Ectodermal cell (in vitro differentiated cells): ENCODE measurements at regions not wholly inside any gene's neighbourhood (a gene's known extent, or its start where the extent isn't known, plus 50 kb on each side); places are given as distances from the start of the nearest gene placed in this dataset.
"Not testable (repeated sequence)": the region's sequence is repeated elsewhere in the genome, so short reads cannot be mapped to it uniquely, and the experiment has no call there.

Experiments
- H3K27ac ChIP-seq: 2 replicates; pipeline ENCODE4 v1.7.0; 2013; ENCODE audit warnings: mild to moderate bottlenecking, low read depth, low read length; ENCODE audit not compliant: insufficient read depth, poor library complexity, severe bottlenecking
- H3K27me3 ChIP-seq: 2 replicates; pipeline ENCODE4 v1.7.0; 2013; ENCODE audit warnings: mild to moderate bottlenecking, low read length; ENCODE audit not compliant: insufficient read depth, control insufficient read depth, poor library complexity, severe bottlenecking
- H3K36me3 ChIP-seq: one replicate; pipeline ENCODE4 v1.7.0; 2013; ENCODE audit warnings: low read length; ENCODE audit not compliant: control insufficient read depth, insufficient read depth
- H3K4me1 ChIP-seq: one replicate; pipeline ENCODE4 v1.7.0; 2013; ENCODE audit warnings: low read length; ENCODE audit not compliant: control insufficient read depth, insufficient read depth
- H3K4me3 ChIP-seq: 2 replicates; pipeline ENCODE4 v1.7.0; 2013; ENCODE audit warnings: low read depth, low read length, control low read depth; ENCODE audit not compliant: insufficient read depth
- H3K9me3 ChIP-seq: 2 replicates; pipeline ENCODE4 v1.7.0; 2013; ENCODE audit warnings: mild to moderate bottlenecking, low read length, moderate library complexity; ENCODE audit not compliant: control insufficient read depth
- WGBS, 2 experiments: methylation state at CpG; one replicate each; pipeline ENCODE4 v1.1.7; 2013; ENCODE audit warnings: missing lambda C conversion rate in 2 of 2; 5-methylcytosine and 5-hydroxymethylcytosine counted together

- no peak overlapping the region for H3K4me3 ChIP-seq
- WGBS, 2 experiments, result 96 to 97% methylated on average over 1 of the region's 1 CpG
- H3K9me3 ChIP-seq, result no peaks in the 10 kb centered on the region
- no peaks in the 10 kb centered on the region for H3K27me3 ChIP-seq
- no peak overlapping the region for H3K27ac ChIP-seq
- H3K4me1 ChIP-seq, result no peaks in the 10 kb centered on the region
- no peaks in the 10 kb centered on the region for H3K36me3 ChIP-seq
Observed at GRCh38 chr9:13809401-13809800, 504.5 kb downstream of the NFIB start.

- no peaks in the 10 kb centered on the region for H3K27me3 ChIP-seq
- WGBS, 2 experiments, result 94 to 99% methylated on average over 4 of the region's 4 CpGs
- H3K9me3 ChIP-seq, result no peaks in the 10 kb centered on the region
- no peaks in the 10 kb centered on the region for H3K4me1 ChIP-seq
- no peak overlapping the region for H3K27ac ChIP-seq
- H3K36me3 ChIP-seq, result no peaks in the 10 kb centered on the region
- no peak overlapping the region for H3K4me3 ChIP-seq
Observed at GRCh38 chr9:13807118-13807517, 506.8 kb downstream of the NFIB start.

- Histone ChIP-seq H3K4me1 (no peaks in the 10 kb centered on the region), H3K4me3 (no peak overlapping the region), H3K27ac (no peak overlapping the region), H3K9me3 (no peaks in the 10 kb centered on the region), H3K36me3 (no peaks in the 10 kb centered on the region), H3K27me3 (no peaks in the 10 kb centered on the region)
- WGBS, 2 experiments, result 92 to 93% methylated on average over 2 of the region's 2 CpGs
Observed at GRCh38 chr9:13806714-13807113, 507.2 kb downstream of the NFIB start.

- no peaks in the 10 kb centered on the region for H3K9me3 ChIP-seq
- H3K4me3 ChIP-seq, result no peak overlapping the region
- no peaks in the 10 kb centered on the region for H3K36me3 ChIP-seq
- no peaks in the 10 kb centered on the region for H3K27me3 ChIP-seq
- WGBS, 2 experiments, result 95 to 97% methylated on average over 5 of the region's 5 CpGs
- H3K27ac ChIP-seq, result no peak overlapping the region
- no peaks in the 10 kb centered on the region for H3K4me1 ChIP-seq
Observed at GRCh38 chr9:13805546-13805945, 508.4 kb downstream of the NFIB start.

- no peaks in the 10 kb centered on the region for H3K4me1 ChIP-seq
- H3K4me3 ChIP-seq, result no peak overlapping the region
- H3K27ac ChIP-seq, result no peak overlapping the region
- 95 to 96% methylated on average over 4 of the region's 4 CpGs for WGBS, 2 experiments
- no peaks in the 10 kb centered on the region for H3K9me3 ChIP-seq
- H3K27me3 ChIP-seq, result no peaks in the 10 kb centered on the region
- H3K36me3 ChIP-seq, result no peaks in the 10 kb centered on the region
Observed at GRCh38 chr9:13804532-13804931, 509.4 kb downstream of the NFIB start.

- H3K9me3 ChIP-seq, result no peaks in the 10 kb centered on the region
- H3K27me3 ChIP-seq, result no peaks in the 10 kb centered on the region
- WGBS, 2 experiments, result 74 to 93% methylated on average over 3 of the region's 3 CpGs
- H3K4me3 ChIP-seq, result no peak overlapping the region
- no peaks in the 10 kb centered on the region for H3K4me1 ChIP-seq
- no peaks in the 10 kb centered on the region for H3K36me3 ChIP-seq
- H3K27ac ChIP-seq, result no peak overlapping the region
Observed at GRCh38 chr9:13800776-13801175, 513.2 kb downstream of the NFIB start.

- H3K27me3 ChIP-seq, result not testable (repeated sequence)
Observed at GRCh38 chr9:13797701-13798100, 516.2 kb downstream of the NFIB start.

GRCh38 chr9:13791816-13792215 is 512.3 kb upstream of the MPDZ start:
- Histone ChIP-seq H3K4me1 (peaks cover 4% of the 10 kb centered on the region), H3K27ac (no peak overlapping the region), H3K9me3 (no peaks in the 10 kb centered on the region), H3K36me3 (no peaks in the 10 kb centered on the region), H3K27me3 (no peaks in the 10 kb centered on the region), H3K4me3 (no peak overlapping the region)
- 87 to 88% methylated on average over 4 of the region's 4 CpGs for WGBS, 2 experiments

More at GRCh38 chr9:13797701-13798100, 516.2 kb downstream of the NFIB start:
- not testable (repeated sequence) for H3K9me3 ChIP-seq, H3K4me1 ChIP-seq, H3K36me3 ChIP-seq, H3K27ac ChIP-seq, H3K4me3 ChIP-seq
- 88 to 89% methylated on average over 1 of the region's 2 CpGs for WGBS, 2 experiments

GRCh38 chr9:13790055-13790454 is 510.6 kb upstream of the MPDZ start:
- WGBS, 2 experiments, result 91 to 100% methylated on average over 2 of the region's 2 CpGs
- H3K9me3 ChIP-seq, result no peaks in the 10 kb centered on the region
- no peaks in the 10 kb centered on the region for H3K27me3 ChIP-seq
- H3K4me3 ChIP-seq, result no peak overlapping the region
- no peaks in the 10 kb centered on the region for H3K36me3 ChIP-seq
- H3K4me1 ChIP-seq, result peaks cover 4% of the 10 kb centered on the region
- no peak overlapping the region for H3K27ac ChIP-seq

- H3K27ac ChIP-seq, result no peak overlapping the region
- WGBS, 2 experiments, result 90 to 92% methylated on average over 10 of the region's 10 CpGs
- no peaks in the 10 kb centered on the region for H3K9me3 ChIP-seq
- H3K36me3 ChIP-seq, result no peaks in the 10 kb centered on the region
- H3K27me3 ChIP-seq, result no peaks in the 10 kb centered on the region
- H3K4me1 ChIP-seq, result peaks cover 4% of the 10 kb centered on the region
- H3K4me3 ChIP-seq, result no peak overlapping the region
Observed at GRCh38 chr9:13787234-13787833, 507.8 kb upstream of the MPDZ start.

GRCh38 chr9:13786711-13787110 is 507.2 kb upstream of the MPDZ start:
- Histone ChIP-seq H3K9me3 (no peaks in the 10 kb centered on the region), H3K4me3 (no peak overlapping the region), H3K27ac (no peak overlapping the region), H3K4me1 (peaks cover 4% of the 10 kb centered on the region), H3K27me3 (no peaks in the 10 kb centered on the region), H3K36me3 (no peaks in the 10 kb centered on the region)
